ENCODE measurements at regions not wholly inside any gene's neighbourhood (a gene's known extent, or its start where the extent isn't known, plus 50 kb on each side); places are given as distances from the start of the nearest gene placed in this dataset.

GRCh38 chr5:29853711-29854220 is 1339.7 kb upstream of the CDH6 start:
- no peak for TF ChIP-seq CTCF (IDR thresholded peaks at IDR 0.05)
- no peak for TF ChIP-seq POLR2A (IDR thresholded peaks at IDR 0.05)

All from Peyer's patch (tissue), 4 donors.